ENCODE measurements at regions not wholly inside any gene's neighbourhood (a gene's known extent, or its start where the extent isn't known, plus 50 kb on each side); places are given as distances from the start of the nearest gene placed in this dataset.
A peak's percentile ranks its signal among the peaks of the same experiment; 100 is the strongest.
"Not testable (repeated sequence)": the region's sequence is repeated elsewhere in the genome, so short reads cannot be mapped to it uniquely, and the experiment has no call there.

GRCh38 chr18:75728621-75729020, 301.1 kb upstream of the SMIM21 start:
- CTCF ChIA-PET = interaction anchor here (1.1 to 1.6 kb wide), 6 partner anchors 15 to 1076 kb away, joined by 3 to 5 read pairs (median 3); no protein-coding TSS in a partner anchor
- no peak for TF ChIP-seq CTCF (IDR thresholded peaks at IDR 0.05; ENCODE audit: control extremely low read depth, extremely low read depth, low read depth, missing control alignments)
- no peak for DNase-seq (ENCODE audit: extremely low spot score)
- POLR2A ChIA-PET = no interaction called here

GRCh38 chr18:75727456-75727855, 300.0 kb upstream of the SMIM21 start:
- POLR2A ChIA-PET = no interaction called here
- TF ChIP-seq CTCF (IDR thresholded peaks at IDR 0.05; ENCODE audit: control extremely low read depth, extremely low read depth, low read depth, missing control alignments) = peak; percentile 43
- peak; percentile 26 for DNase-seq (ENCODE audit: extremely low spot score)
- CTCF ChIA-PET = interaction anchor here (0.7 to 1.6 kb wide), 6 partner anchors 29 to 1077 kb away, joined by 3 read pairs; no protein-coding TSS in a partner anchor

- CTCF ChIA-PET = no interaction called here
- TF ChIP-seq CTCF (IDR thresholded peaks at IDR 0.05; ENCODE audit: control extremely low read depth, extremely low read depth, low read depth, missing control alignments) = no peak
- DNase-seq (ENCODE audit: extremely low spot score) = no peak
- POLR2A ChIA-PET = no interaction called here
Measured at GRCh38 chr18:75723521-75724340, 296.2 kb upstream of the SMIM21 start.

GRCh38 chr18:75714766-75715165, 287.3 kb upstream of the SMIM21 start:
- CTCF ChIA-PET = no interaction called here
- POLR2A ChIA-PET = no interaction called here
- TF ChIP-seq CTCF (IDR thresholded peaks at IDR 0.05; ENCODE audit: control extremely low read depth, extremely low read depth, low read depth, missing control alignments) = no peak
- DNase-seq (ENCODE audit: extremely low spot score) = no peak

- CTCF ChIA-PET; POLR2A ChIA-PET; DNase-seq (ENCODE audit: extremely low spot score): not testable (repeated sequence)
Measured at GRCh38 chr18:75712124-75712867, 284.8 kb upstream of the SMIM21 start.

- CTCF ChIA-PET = no interaction called here
- no peak for DNase-seq (ENCODE audit: extremely low spot score)
- POLR2A ChIA-PET = no interaction called here
- no peak for TF ChIP-seq CTCF (IDR thresholded peaks at IDR 0.05; ENCODE audit: control extremely low read depth, extremely low read depth, low read depth, missing control alignments)
Measured at GRCh38 chr18:75700561-75700960, 273.1 kb upstream of the SMIM21 start.

GRCh38 chr18:75698861-75699260, 271.4 kb upstream of the SMIM21 start:
- POLR2A ChIA-PET = no interaction called here

More at GRCh38 chr18:75698861-75699260, 271.4 kb upstream of the SMIM21 start:
- CTCF ChIA-PET = interaction anchor here (0.9 kb wide), 1 partner anchor 10 kb away, joined by 3 read pairs; no protein-coding TSS in a partner anchor
- no peak for DNase-seq (ENCODE audit: extremely low spot score)
- no peak for TF ChIP-seq CTCF (IDR thresholded peaks at IDR 0.05; ENCODE audit: control extremely low read depth, extremely low read depth, low read depth, missing control alignments)
